Spleen (tissue), 7 donors: ENCODE measurements at regions not wholly inside any gene's neighbourhood (a gene's known extent, or its start where the extent isn't known, plus 50 kb on each side); places are given as distances from the start of the nearest gene placed in this dataset.

ENCODE experiments used
- POLR2A ChIP-seq, 3 donors: fragments of 450-650 bp; IDR thresholded peaks; one replicate each; pipeline ENCODE4 v1.5.1; 2017; ENCODE audit warnings: antibody characterized with exemption in 3 of 3, mild to moderate bottlenecking in 1 of 3
- POLR2AphosphoS5 ChIP-seq, 3 donors: sonication (generic); formaldehyde crosslinking; IDR thresholded peaks; one replicate each; pipeline ENCODE4 v1.5.1; 2017; ENCODE audit warnings: antibody characterized with exemption in 3 of 3
- TF ChIP-seq, protein P1 (sequence below), 11 experiments: fragments of 200-600 bp in 7 of 11; fragments of 450-650 bp in 4 of 11; sonication (generic) in 4 of 11; IDR thresholded peaks in 8 of 11; conservative IDR thresholded peaks in 3 of 11; 1 replicate in 7 of 11; 2 replicates in 4 of 11; pipeline versions ENCODE4 v1.4.0 to v1.8.0; 2016 to 2021; ENCODE audit warnings: antibody characterized with exemption in 11 of 11, inconsistent platforms in 4 of 11, mild to moderate bottlenecking in 1 of 11
- donor health status: DM: no; HTN: no; CAD: no; lungs with moderate emphysema.
- donor health status: DM: no; HTN: no; CAD: no.
- donor health status: DM: no; HTN: no; CAD: no.

DNA sequence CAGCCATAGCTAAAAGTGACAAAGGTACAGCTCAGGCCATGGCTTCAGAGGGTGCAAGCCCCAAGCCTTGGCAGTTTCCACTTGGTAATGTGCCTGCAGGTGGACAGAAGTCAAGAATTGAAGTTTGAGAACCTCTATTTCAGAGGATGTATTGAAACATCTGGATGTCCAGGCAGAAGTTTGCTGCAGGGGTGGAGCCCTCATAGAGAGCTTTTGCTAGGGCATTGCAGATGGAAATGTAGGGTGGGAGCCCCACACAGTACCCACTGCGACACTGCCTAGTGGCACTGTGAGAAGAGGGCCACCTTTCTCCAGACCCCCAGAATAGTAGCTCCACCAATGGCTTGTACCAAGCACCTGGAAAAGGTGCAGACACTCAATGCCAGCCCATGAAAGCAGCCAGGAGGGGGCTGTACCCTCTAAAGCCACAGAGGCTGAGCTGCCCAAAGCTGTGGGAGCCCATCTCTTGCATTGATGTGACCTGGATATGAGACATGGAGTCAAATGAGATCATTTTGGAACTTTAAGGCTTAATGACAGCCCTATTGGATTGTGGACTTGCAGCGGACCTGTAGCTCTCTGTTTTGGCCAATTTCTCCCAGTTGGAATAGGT is 1299.4 kb upstream of the MAP3K7 start:
- TF ChIP-seq, protein P1, sequence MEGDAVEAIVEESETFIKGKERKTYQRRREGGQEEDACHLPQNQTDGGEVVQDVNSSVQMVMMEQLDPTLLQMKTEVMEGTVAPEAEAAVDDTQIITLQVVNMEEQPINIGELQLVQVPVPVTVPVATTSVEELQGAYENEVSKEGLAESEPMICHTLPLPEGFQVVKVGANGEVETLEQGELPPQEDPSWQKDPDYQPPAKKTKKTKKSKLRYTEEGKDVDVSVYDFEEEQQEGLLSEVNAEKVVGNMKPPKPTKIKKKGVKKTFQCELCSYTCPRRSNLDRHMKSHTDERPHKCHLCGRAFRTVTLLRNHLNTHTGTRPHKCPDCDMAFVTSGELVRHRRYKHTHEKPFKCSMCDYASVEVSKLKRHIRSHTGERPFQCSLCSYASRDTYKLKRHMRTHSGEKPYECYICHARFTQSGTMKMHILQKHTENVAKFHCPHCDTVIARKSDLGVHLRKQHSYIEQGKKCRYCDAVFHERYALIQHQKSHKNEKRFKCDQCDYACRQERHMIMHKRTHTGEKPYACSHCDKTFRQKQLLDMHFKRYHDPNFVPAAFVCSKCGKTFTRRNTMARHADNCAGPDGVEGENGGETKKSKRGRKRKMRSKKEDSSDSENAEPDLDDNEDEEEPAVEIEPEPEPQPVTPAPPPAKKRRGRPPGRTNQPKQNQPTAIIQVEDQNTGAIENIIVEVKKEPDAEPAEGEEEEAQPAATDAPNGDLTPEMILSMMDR (IDR thresholded peaks at IDR 0.05 in 8 of 11, conservative IDR thresholded peaks at IDR 0.05 in 3 of 11) = no peak
- TF ChIP-seq POLR2A (IDR thresholded peaks at IDR 0.05) (no peak), POLR2AphosphoS5 (IDR thresholded peaks at IDR 0.05) (no peak)
